Adrenal gland (tissue), 9 donors: ENCODE measurements at regions not wholly inside any gene's neighbourhood (a gene's known extent, or its start where the extent isn't known, plus 50 kb on each side); places are given as distances from the start of the nearest gene placed in this dataset.
"Not testable (repeated sequence)": the region's sequence is repeated elsewhere in the genome, so short reads cannot be mapped to it uniquely, and the experiment has no call there.

Experiments
- DNase-seq, 7 donors: peaks; one replicate each; pipeline ENCODE4 v3.0.0-alpha.2; 2019 to 2020
- H3K27ac ChIP-seq, 5 donors: fragments of 200-600 bp; sonication (generic) in 4 of 5; 1 replicate in 3 of 5; 2 replicates in 2 of 5; pipeline versions ENCODE4 v1.5.1 to v1.8.0; 2016 to 2020; ENCODE audit warnings: mild to moderate bottlenecking in 1 of 5
- H3K27me3 ChIP-seq: fragments of 200-600 bp; 2 replicates; pipeline ENCODE4 v1.8.0; 2021
- H3K36me3 ChIP-seq, 2 donors: fragments of 200-600 bp; replicated peaks in 1 of 2; 1 replicate in 1 of 2; 2 replicates in 1 of 2; pipeline versions ENCODE4 v1.5.1 to v1.8.0; 2018 to 2022
- H3K4me1 ChIP-seq, 2 donors: fragments of 200-600 bp; replicated peaks in 1 of 2; 1 replicate in 1 of 2; 2 replicates in 1 of 2; pipeline versions ENCODE4 v1.5.1 to v1.8.0; 2018 to 2021
- H3K4me3 ChIP-seq, 4 donors: fragments of 200-600 bp; sonication (generic) in 3 of 4; one replicate each; pipeline ENCODE4 v1.5.1; 2016 to 2018
- H3K9me3 ChIP-seq, 3 donors: fragments of 200-600 bp; sonication (generic) in 1 of 3; replicated peaks in 1 of 3; 1 replicate in 2 of 3; 2 replicates in 1 of 3; pipeline versions ENCODE4 v1.5.1 to v1.8.0; 2016 to 2021
- POLR2A ChIP-seq, 2 donors: fragments of 450-650 bp; IDR thresholded peaks; one replicate each; pipeline ENCODE4 v1.6.1; 2017; ENCODE audit warnings: antibody characterized with exemption in 2 of 2, mild to moderate bottlenecking in 2 of 2, moderate library complexity in 1 of 2
- whole genome bisulfite sequencing, 4 donors: extraction: QIAGEN DNeasy Blood & Tissue Kit in 2 of 4; methylation state at CpG; one replicate each; pipeline versions ENCODE4 v1.1.5 to v1.1.7; 2013 to 2017; 5-methylcytosine and 5-hydroxymethylcytosine counted together
- intact Hi-C, 2 donors: fragments of 100-400 bp; cut with DNase I; formaldehyde crosslinking; loops; one replicate each; pipeline versions ENCODE4 v1.14.1 to v1.15.0; 2022 to 2023
- TF ChIP-seq, protein P1 (sequence below), 6 experiments: fragments of 450-650 bp in 4 of 6; fragments of 200-600 bp in 2 of 6; sonication (generic) in 1 of 6; IDR thresholded peaks; 1 replicate in 5 of 6; 2 replicates in 1 of 6; pipeline versions ENCODE4 v1.5.1 to v1.8.0; 2016 to 2021; ENCODE audit warnings: antibody characterized with exemption in 6 of 6, mild to moderate bottlenecking in 2 of 6, moderate library complexity in 1 of 6
- donor health status: healthy with polysubstance abuse.
- donor health status: Bipolar disorder and iron deficiency.
- donor health status: DM: yes; HTN: yes; CAD: no.
- donor health status: DM: no; HTN: no; CAD: no.
- donor health status: DM: no; HTN: no; CAD: no.

DNA sequence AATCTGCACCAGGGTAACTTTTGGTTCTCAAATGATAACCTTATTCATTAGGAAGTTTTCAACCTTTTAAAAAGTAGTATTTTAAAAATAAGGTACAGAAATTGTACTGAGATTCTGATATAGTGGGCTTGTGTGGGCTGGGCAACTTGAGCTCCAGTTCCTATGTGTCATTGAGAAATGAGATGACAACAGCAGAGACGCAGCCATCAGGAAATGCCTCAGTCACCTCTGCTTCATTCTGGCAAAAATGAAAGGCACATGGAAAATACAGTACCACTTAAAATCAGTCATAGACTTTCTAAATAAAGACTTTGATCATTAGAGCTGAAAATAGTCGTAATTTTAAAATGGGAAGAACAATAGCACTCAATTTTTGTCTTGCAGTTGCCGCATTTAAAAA, 480.2 kb downstream of the PLK2 start:
- Histone ChIP-seq H3K36me3 (no peaks in the 10 kb centered on the region), H3K27me3 (no peaks in the 10 kb centered on the region), H3K9me3 (no peaks in the 10 kb centered on the region), H3K4me1 (no peaks in the 10 kb centered on the region), H3K27ac (no peak overlapping the region), H3K4me3 (no peak overlapping the region)
- intact Hi-C loops: no loop called here
- TF ChIP-seq POLR2A (IDR thresholded peaks at IDR 0.05): no peak
- TF ChIP-seq, protein P1, sequence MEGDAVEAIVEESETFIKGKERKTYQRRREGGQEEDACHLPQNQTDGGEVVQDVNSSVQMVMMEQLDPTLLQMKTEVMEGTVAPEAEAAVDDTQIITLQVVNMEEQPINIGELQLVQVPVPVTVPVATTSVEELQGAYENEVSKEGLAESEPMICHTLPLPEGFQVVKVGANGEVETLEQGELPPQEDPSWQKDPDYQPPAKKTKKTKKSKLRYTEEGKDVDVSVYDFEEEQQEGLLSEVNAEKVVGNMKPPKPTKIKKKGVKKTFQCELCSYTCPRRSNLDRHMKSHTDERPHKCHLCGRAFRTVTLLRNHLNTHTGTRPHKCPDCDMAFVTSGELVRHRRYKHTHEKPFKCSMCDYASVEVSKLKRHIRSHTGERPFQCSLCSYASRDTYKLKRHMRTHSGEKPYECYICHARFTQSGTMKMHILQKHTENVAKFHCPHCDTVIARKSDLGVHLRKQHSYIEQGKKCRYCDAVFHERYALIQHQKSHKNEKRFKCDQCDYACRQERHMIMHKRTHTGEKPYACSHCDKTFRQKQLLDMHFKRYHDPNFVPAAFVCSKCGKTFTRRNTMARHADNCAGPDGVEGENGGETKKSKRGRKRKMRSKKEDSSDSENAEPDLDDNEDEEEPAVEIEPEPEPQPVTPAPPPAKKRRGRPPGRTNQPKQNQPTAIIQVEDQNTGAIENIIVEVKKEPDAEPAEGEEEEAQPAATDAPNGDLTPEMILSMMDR (IDR thresholded peaks at IDR 0.05): no peak
- DNase-seq: no peak
- 86 to 93% (median 90%) methylated on average over 3 of the region's 3 CpGs for WGBS, 4 donors

DNA sequence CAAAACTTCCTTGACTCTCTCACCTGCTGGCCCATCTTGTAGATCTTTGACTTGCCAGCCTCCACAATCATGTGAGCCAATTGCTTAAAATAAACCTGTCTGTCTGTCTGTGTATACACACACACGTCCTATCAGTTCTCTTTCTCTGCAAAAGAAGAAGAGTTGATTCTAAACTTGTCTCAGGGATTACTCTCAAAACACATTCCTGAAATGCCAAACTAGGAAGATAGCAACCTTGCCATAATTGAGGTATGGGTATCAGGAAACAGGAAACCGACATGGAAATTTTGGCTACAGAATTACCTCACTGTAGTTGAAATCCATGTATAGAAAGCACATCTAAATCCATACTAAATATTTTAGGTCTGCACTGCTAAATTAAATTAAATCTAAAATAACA, 483.4 kb downstream of the PLK2 start:
- TF ChIP-seq, protein P1 (IDR thresholded peaks at IDR 0.05): no peak
- TF ChIP-seq POLR2A (IDR thresholded peaks at IDR 0.05): no peak
- H3K27me3 ChIP-seq: no peaks in the 10 kb centered on the region
- intact Hi-C loops: no loop called here
- DNase-seq: no peak
- no peak overlapping the region for H3K27ac ChIP-seq
- H3K4me1 ChIP-seq: no peaks in the 10 kb centered on the region
- H3K36me3 ChIP-seq: no peaks in the 10 kb centered on the region
- WGBS, 4 donors: 74 to 83% (median 77%) methylated on average over 2 of the region's 2 CpGs
- H3K4me3 ChIP-seq: no peak overlapping the region
- no peaks in the 10 kb centered on the region for H3K9me3 ChIP-seq

DNA sequence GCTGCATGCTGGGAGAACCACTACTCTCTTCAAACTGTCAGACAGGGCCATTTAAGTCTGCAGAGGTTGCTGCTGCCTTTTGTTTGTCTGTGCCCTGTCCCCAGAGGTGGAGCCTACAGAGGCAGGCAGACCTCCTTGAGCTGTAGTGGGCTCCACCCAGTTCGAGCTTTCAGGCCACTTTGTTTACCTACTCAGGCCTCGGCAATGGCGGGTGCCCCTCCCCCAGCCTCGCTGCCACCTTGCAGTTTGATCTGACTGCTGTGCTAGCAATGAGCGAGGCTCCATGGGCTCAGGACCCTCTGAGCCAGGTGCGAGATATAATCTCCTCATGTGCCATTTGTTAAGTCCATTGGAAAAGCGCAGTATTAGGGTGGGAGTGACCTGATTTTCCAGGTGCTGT, 487.8 kb downstream of the PLK2 start:
- H3K27me3 ChIP-seq, H3K9me3 ChIP-seq, intact Hi-C loops, H3K36me3 ChIP-seq, DNase-seq, H3K4me1 ChIP-seq, H3K4me3 ChIP-seq, H3K27ac ChIP-seq: not testable (repeated sequence)
- 75 to 85% (median 80%) methylated on average over 5 to 7 of the region's 7 CpGs for WGBS, 4 donors

DNA sequence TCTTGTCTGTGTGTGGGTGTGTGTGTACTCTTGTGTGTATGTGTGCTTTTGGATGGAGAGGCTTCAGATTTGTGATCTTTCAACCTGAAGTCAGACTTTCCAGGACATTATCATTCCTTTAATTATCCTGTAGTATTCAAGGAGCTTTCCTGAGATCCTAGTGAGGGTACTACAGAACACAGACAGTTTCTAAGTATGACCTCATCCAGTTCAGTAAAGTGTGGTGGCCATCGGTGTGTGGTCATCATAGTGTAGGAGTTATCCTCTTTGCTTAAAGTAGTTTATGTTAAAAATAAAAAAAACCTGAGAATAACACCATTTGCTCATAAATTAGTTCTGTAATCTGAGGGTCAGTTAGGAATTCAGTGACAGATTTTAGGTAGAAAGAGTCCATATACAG, 478.0 kb upstream of the ACTBL2 start:
- Histone ChIP-seq H3K9me3 (peaks cover 0 to 6% (median 4%) of the 10 kb centered on the region in 3 donors), H3K4me3 (no peak overlapping the region), H3K4me1 (no peaks in the 10 kb centered on the region), H3K36me3 (no peaks in the 10 kb centered on the region), H3K27me3 (no peaks in the 10 kb centered on the region), H3K27ac (no peak overlapping the region)
- 89 to 100% (median 94%) methylated on average over 1 of the region's 1 CpG for WGBS, 4 donors
- DNase-seq: no peak
- no peak for TF ChIP-seq POLR2A (IDR thresholded peaks at IDR 0.05)
- TF ChIP-seq, protein P1 (IDR thresholded peaks at IDR 0.05): no peak
- intact Hi-C loops: no loop called here

DNA sequence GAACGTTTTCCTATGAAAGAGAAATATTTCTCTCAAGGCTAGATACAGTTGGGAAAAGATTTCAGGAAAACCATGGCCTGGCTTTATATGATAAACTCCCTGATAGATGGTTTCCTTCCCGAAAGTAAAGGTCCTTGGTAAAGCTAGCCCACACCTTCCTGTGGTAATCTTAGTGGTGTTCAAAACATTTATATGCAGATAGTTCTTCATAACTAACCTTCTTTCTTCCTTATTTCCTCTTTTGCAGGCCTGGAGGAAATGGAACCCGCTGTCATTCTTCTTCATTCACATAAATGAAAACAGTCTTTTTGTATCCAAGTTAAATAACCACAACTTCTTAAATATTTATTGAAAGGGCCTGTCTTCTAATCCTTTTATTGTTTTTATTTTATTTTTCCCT, 474.0 kb upstream of the ACTBL2 start:
- H3K4me1 ChIP-seq: no peaks in the 10 kb centered on the region
- no peak overlapping the region for H3K27ac ChIP-seq
- 50 to 61% (median 54%) methylated on average over 3 of the region's 3 CpGs for WGBS, 4 donors
- intact Hi-C loops: no loop called here
- no peak for DNase-seq
- H3K9me3 ChIP-seq: peaks cover 0 to 4% (median 0%) of the 10 kb centered on the region in 3 donors
- H3K27me3 ChIP-seq: no peaks in the 10 kb centered on the region
- TF ChIP-seq, protein P1 (IDR thresholded peaks at IDR 0.05): no peak
- TF ChIP-seq POLR2A (IDR thresholded peaks at IDR 0.05): no peak
- no peaks in the 10 kb centered on the region for H3K36me3 ChIP-seq
- no peak overlapping the region for H3K4me3 ChIP-seq
